Activated CD8-positive, alpha-beta memory T cell treated with anti-CD3 and anti-CD28 coated beads, Interleukin-2, amount 50 U/mL, for 24 hours (primary cell): ENCODE measurements at regions not wholly inside any gene's neighbourhood (a gene's known extent, or its start where the extent isn't known, plus 50 kb on each side); places are given as distances from the start of the nearest gene placed in this dataset.

Experiments used
- DNase-seq: peaks from one replicate; pipeline ENCODE4 v3.0.0-alpha.2; 2020; ENCODE audit errors: extremely low read depth

DNA sequence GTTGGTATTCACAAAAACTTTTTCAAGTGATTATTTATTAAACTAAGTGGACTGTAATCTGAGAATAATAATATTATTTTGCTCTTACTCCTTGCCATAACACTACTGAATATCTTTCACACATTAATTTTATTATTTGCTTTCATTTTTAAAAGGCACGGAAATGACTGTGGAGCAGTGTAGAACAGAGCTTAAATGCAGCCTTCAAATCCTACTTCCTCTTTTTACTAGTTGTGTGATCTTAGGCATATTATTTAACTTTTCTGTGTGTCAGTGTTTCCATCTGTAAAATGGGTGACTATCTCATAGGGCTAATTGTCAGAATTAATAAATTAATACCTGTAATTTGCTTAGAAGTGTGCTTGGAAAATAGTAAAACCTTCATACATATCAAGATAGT is 55.5 kb upstream of the SLC8A1 start:
- DNase-seq = no peak

DNA sequence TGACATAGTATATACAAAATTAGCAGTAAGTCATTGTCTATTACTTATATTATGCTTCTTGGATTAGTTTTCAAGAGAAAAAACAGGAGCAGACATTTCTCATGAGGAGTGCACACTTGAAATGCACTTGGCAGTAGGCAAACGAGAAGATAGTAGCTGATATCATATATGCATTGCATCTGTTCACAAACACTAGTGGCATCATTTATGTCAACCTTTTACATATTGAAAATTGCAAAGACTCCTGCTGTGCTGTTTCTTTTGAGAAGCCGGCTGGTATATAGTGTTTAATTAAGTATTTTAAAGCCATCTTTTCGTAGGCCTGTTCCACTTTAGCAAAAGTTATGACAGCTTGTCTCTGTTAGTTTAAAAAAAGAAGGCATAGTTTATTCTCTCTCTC is 58.4 kb upstream of the SLC8A1 start:
- DNase-seq = no peak

DNA sequence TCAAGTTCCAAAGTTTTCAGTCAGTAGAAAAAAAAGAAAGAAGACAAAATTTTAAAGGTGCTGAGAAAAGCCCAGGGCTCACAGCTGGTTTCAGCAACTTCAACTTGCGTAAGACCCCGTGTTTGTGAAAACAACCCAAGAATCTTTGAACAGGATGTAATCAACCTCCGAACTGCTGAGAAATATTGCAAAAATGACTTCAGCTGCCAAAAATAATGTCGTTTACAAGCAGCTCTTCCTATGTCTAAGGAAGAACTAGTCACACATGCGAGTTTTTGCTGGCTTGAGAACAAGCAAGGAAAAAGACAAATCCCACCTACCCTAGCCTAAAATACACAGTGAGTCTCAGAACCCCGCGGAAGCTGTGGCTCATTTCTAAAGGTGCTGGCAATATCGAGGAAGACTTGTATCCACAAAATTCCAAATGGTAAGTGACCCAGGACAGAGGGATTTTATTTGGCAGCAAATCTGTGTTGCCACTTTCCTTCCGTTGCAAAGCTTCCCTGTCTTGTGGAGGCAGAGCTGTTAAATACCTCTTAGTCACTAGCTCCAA is 59.8 kb upstream of the SLC8A1 start:
- no peak for DNase-seq

DNA sequence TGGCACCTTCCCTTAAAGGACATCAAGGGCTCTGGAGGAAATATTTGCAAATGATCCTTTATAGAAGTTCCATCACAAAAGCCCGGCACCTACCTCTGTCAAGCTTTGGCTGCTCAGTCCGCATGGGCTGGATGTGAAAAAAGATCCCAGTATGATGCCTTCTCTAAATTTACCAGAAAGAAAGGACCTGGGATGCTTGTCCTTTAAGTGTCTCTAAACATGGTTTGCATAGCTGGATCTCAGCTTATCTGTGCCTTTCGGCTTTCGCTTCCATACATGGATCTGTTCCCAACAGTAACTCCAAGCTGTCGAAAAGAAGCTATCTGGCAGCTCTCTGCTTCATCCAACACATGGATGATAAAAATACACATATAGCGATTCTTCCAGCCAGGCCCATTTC is 60.4 kb upstream of the SLC8A1 start:
- DNase-seq = no peak

DNA sequence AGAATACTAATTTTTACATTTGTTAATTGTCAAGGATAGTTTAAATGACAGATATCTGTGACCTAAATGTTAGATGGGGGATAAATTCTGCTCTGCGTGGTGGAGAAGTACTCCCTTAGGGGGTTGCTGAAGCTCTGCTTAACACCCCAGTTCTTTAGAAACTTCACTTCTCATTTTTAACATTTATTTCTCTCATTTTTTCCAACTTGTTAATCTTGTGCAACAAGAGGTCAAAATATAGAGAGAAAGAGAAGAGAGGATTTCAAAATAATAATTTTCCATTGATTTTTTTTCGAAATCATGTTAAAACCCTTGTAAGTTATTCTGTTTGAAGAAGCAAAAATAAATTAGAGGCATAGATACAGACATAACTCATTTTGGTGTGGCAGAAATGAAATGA is 61.3 kb upstream of the SLC8A1 start:
- no peak for DNase-seq

DNA sequence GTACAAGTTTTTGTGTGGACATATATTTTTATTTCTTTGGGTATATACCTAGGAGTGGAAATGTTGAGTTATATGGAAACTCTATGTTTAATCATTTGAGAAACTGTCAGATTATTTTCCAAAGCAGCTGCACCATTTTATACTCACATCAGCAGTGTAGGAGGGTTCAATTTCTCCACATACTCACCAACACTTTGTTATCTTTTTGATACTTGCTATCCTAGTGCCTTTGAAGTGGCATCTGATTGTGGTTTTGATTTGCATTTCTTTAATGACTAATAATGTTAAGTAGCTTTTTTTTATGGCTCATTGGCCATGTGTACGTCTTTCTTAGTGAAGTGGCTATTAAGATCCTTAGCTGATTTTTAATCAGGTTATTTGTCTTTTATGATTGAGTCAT is 64.7 kb upstream of the SLC8A1 start:
- no peak for DNase-seq

DNA sequence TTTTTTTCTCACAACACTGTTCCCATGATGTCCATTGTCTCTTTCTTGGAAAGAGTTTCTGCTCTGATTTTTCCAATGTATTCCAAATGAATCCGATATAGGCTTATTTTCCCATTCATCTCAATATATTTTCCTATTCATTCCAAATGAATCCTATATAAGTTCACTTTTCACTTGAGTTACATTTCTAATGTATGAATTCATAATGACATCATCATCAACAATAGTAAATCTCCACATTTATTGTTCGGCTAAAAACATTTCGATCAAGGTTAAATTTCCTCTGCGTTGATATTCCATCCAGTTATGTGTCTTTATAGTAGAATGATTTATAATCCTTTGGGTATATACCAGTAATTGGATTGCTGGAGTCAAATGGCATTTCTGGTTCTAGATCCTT is 76.7 kb upstream of the SLC8A1 start:
- no peak for DNase-seq

DNA sequence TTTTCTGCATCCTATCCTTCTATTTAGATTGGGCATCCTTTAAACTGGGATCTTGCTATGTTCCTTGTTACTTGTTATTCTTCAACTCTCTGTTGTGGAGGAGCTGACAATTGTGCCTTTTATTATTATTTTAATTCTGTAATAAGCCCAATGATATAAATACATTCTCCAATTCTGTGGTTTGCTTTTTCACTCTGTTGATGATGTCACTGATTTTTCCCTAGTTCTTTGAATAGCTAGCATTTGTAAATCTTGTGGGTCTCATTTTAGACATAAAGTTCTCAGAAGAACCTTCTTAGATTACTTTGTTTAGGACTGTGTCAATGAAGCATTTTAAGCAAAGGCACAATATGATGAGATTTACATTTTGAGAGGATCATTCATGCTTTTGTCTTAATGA is 79.5 kb upstream of the SLC8A1 start:
- no peak for DNase-seq

DNA sequence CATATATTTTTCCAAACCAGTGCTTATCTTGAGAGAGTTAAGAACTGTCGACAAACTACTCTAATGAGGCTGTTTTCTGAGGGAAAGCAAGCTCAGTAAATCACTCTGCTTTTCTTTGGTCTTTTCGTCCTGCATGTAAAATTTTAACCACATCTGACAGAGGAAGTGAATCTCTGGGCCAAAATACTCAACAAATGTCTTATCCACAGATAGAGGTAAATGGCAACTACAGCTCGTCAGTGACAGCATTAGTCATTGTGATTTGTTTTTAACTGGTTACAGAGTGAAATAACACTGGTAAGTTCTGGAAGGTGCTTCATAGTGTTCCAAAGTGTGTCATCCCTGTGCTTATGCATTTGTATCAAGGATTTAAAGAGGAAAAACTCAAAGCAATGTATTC is 82.6 kb upstream of the SLC8A1 start:
- DNase-seq = no peak

DNA sequence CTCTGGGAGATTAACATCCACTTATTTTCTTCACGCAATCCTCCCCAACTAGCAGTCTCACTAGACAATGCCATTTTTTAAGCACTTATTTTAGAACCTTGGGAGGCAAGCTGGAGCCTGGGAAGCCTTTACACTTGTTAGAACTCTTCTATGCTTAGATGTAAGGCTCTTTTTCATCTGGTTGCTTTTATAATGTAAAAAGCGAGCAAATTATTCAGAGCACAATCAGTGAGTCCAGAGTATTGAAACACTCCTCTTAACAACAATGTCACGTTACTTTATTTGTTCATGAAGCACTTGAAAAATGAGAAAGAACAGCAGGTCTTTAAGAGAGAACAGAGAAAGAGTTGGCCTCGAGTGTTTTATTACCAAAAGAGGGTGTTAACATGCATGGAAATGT is 84.1 kb upstream of the SLC8A1 start:
- no peak for DNase-seq

DNA sequence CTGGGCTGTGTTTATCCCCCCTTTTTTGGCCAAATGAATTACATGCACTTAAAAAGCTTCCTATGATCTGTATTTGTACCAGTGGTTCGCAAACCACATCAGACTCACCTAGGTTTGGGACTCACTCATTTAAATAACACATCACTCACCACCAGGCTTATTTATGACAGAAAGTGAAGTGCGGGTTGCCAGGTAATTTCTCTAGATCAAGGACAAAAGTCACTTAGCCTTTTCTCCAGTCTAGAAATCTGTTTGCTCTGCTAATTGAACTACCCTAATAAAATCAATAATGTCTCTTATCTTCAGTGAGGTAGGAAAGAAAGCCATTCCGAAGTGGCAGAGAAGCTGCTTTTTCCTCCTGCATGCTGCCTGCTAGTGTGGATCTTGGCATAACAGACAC is 88.1 kb upstream of the SLC8A1 start:
- no peak for DNase-seq

DNA sequence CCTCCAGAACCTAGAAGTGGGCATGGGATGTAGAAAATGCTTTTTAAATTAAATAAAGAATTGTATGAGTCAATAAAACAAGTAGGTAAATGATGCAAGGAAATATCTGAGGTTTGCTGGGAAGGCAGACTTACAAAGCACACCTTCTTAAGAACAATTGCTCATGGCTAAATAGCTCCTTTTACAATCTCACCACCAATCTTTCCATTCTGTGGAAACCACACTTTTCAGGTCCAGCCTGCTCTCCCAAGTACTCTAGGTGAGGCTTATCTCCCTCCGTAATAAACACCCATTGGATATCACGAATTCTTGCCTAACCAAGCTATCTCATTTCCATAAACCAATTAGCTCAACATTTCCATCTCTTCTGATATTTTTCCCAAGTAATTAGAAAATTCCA is 91.5 kb upstream of the SLC8A1 start:
- DNase-seq = no peak

DNA sequence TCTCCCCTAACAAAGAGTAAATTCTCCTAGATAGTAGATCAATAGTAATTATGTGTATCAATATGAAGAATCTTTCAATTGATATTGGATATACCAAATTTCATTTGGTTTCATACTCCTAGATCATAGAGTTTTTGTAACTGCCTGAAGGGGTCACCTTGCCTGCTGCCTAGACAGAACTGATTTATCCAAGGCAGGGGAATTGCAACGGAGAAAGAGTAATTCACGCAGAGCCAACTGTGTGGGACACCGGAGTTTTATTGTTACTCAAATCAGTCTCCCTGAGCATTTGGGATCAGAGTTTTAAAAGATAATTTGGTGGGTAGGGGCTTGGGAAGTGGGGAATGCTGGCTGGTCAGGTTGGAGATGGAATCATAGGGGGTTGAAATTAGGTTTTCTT is 92.2 kb upstream of the SLC8A1 start:
- no peak for DNase-seq

DNA sequence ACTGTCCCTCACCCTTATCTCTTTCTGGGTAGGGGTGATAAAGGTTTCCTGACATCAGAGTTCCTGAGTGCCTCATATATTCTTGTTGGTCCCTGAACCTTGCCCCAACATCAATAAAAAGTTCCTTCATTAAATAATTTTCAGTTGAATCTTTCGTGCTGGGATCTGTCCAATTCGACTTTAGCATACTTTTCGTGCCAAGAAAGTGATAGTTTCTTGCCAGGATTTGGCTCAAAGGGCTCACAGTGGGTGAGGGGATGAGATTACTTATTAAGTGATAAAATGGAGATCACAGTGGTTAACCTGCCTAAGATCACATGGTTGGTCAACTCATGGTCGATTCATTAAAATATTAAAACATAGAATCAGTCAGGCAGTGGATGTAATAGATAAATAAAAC is 93.8 kb upstream of the SLC8A1 start:
- no peak for DNase-seq

DNA sequence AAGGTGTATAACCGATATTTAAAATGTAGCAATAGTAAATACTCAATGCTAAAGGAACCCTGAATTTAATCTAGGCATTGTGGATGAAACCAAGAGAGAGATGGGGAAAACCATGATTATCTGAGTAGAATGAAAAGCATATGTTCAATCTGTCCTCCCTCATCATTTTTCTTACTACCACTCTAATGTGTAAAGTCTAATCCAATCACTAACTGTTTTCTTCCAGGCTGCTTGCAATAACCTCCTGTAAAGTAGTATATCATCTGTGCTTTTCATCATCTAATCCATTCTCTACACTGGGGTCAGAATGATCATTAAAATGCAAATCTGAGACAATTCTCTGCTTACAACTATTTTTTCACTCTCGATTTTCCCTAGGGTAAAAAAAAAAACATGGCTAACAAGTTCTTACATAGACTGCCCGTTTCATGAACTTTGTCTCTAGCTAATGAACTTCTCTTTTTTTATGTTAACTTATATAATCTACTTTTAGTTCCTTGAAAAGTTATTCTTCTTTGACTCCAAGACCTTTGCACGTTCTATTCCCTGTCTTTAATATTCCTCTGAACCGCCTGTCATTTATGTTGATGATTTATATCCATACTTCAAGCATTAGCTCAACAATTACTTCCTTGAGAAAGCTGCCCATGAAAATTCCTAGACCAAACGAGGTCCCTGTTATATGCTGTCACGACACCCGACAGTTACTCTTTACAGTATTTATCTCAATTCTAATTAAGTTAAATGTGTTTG is 94.7 kb upstream of the SLC8A1 start:
- DNase-seq = no peak

DNA sequence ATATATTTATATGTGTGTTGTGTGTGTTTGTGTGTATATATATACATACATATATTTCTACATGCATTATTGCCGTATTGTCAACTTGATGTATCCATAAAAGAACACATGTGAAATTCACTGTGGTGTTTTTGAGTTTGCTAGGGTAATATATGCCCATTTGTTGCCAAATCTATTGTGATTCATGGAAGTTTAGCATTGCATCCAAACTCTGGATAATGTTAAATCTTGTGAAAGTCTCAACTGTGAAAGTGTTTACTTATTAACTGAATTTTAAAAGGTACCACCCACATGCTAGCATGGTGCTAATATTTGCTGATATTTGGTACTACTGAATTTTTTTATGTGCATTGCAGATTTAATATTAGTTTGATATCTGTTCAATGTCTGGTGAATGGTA is 96.6 kb upstream of the SLC8A1 start:
- DNase-seq = no peak

DNA sequence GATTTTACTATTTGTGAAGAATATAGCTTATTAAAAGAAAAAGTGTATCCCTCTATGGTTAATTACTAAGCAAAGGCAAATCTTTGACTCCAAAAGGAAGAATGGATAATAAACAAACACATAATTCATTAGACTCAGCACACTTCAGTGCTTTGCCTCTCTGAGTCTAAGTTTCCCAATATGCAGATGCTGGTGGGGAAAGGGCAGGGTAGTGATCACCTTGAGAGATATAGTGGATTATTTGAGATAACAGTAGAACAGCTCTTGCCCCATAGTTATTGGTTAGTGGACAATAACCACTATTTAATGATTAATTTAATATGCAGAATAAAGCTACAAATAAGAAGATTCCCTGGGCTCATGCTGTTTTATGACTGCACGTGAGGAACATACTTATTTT is 98.2 kb upstream of the SLC8A1 start:
- no peak for DNase-seq

DNA sequence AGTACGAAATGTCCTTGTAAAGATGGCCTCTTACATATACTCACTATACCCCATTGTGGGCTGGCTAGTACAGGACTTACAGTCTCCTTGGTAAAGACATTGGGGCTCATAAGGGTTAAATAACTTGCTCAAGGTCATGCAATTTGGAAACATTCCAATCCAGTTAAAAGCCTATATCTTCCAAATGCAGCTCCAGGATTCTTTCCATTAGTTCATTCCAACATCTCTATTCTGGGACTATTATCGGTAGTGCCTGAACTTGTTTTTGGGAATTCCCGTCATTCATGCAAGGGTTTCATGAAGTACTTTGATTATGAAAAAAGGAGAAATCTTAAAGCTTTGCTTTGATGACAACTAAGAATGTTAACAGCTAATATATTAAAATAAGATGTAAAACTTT is 99.2 kb upstream of the SLC8A1 start:
- no peak for DNase-seq

DNA sequence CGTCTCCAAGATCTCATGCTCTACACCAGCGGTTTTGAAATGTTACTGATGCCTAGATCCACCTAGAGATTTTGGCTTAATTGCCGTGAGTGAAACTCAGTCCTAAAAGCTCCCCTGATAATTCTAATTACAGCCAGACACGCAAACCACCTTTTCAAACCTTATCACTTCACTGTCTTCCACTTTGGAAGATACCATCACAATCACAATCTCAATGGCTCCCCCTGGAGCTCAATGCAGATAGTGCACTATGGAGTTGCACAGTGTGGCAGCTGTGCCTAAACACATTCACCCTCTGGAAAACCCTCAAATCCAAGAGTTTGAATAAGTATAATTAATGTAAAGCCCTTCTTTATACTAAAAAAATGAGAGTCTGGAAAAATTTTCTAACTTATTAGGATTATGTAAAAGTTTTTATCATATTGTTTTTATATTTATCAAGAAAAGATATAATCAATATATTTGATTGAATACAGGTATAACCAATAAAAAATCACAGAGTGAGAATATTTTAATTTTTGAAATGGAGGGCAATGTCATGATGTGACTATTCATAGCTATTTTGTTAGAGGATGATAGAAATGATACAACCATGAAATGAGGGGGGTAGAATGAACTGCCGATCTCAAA is 102.9 kb upstream of the SLC8A1 start:
- DNase-seq = peak; percentile 0

DNA sequence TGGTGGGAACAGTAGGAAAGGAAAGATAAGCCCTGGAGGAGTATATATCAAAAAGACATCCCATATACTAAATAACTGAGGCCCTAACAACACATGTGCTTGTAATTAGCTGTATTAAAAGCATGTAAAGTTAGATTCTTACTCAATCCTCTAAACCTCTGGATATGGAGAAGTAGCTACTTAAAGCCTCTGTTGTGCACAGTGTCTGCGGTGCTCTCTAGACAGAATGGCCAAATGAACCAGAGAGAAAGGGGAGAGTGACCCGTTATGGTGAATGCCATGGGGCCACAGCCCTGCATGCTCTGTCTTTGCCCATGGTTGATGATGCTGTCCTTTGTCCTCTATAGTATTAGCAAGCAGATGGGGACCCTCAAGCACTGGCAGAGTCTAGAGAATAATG is 104.4 kb upstream of the SLC8A1 start:
- no peak for DNase-seq

DNA sequence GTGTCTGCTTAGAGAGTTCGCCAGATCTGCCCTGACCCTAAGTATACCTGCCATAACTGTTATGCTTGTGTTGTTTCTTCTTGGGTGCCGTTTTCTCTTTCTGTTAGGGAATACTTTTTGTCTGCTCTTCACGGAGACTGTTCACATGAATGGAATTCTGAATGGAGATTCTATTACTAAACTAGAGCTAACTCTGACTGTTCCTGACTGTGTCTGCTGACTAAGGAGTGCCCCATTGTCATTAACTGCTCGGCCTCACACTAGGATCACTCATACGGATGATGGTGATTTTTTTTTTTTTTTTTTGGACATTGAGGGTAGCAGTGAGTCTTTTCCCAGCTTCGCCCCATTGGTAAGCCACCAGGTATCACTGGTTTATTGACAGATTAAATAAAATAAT is 104.8 kb upstream of the SLC8A1 start:
- DNase-seq = no peak

DNA sequence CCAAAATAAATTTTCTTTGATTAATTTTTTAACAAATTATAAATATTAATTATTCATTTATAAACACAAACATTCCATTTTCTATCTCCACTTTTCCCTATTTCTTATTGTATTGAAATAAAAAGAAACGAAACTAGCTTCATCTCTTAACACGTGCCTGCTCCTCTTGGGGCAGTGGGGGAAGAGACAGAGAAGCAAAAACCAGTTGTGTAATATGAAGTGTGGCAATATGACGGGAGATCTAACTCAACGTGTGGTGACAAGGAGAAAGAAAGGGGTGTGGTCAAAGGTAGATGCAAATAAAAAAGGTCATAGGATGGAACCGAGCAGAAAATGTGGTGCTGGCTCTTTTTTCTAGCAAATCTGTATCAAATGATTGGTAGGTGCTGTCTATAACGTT is 106.9 kb upstream of the SLC8A1 start:
- DNase-seq = no peak

DNA sequence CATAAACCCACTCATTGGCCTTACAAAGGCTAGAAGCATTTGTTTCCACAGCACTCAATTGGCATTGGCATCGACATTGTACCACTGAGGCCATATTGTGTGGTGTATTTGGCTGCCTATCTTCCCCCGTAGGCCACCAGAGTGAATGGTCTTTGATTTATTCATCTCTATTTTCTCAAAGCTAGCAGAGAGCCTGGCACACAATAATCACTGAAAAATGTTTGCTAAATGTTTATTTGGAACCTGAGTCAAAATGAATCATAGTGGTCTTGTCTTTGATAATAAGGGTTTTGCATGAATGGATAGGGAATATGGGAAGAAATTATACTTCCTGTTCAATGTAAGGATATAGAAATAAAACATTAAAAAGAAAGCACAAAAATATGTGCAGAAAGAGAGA is 107.3 kb upstream of the SLC8A1 start:
- DNase-seq = no peak

DNA sequence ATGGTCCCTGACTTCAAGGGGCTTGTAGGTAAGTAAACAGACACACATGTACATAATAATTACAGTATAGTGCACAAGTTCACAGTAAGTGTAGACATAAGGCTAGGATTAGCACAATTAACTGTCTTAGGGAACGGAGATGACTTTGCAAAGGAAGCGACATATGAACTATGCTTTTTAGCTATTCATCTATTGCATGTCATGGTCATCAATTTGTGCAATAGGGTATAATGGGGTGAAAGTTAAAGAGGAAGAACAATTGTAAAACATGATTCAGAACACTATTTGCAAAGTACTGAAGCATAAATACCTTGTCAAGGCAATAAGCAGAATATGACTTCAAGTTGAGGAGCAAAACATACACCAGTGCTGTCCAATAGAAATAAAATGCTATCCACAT is 112.3 kb upstream of the SLC8A1 start:
- DNase-seq = no peak
